GM21619 (cell line): ENCODE measurements at regions not wholly inside any gene's neighbourhood (a gene's known extent, or its start where the extent isn't known, plus 50 kb on each side); places are given as distances from the start of the nearest gene placed in this dataset.
A peak's percentile ranks its signal among the peaks of the same experiment; 100 is the strongest.

Source experiments
- ATAC-seq: cut with Tn5 transposase; IDR thresholded peaks from one replicate; pipeline ENCODE4 v1.9.1; 2021; ENCODE audit not compliant: unreplicated experiment

- no peak for ATAC-seq
Measured at GRCh38 chr4:156192033-156192432, 238.4 kb upstream of the CTSO start.

GRCh38 chr4:156191044-156191781 is 237.5 kb upstream of the CTSO start:
- ATAC-seq, result no peak

GRCh38 chr4:156190615-156191014 is 236.9 kb upstream of the CTSO start:
- ATAC-seq, result no peak

- no peak for ATAC-seq
Measured at GRCh38 chr4:156188596-156188995, 234.9 kb upstream of the CTSO start.

GRCh38 chr4:156186111-156186510 is 232.4 kb upstream of the CTSO start:
- no peak for ATAC-seq

GRCh38 chr4:156185514-156186055 is 231.9 kb upstream of the CTSO start:
- ATAC-seq, result no peak

- no peak for ATAC-seq
Measured at GRCh38 chr4:156182269-156182668, 228.6 kb upstream of the CTSO start.

GRCh38 chr4:156177941-156178340 is 224.3 kb upstream of the CTSO start:
- no peak for ATAC-seq

- ATAC-seq, result no peak
Measured at GRCh38 chr4:156176896-156177295, 223.2 kb upstream of the CTSO start.

- ATAC-seq, result no peak
Measured at GRCh38 chr4:156173937-156174336, 220.3 kb upstream of the CTSO start.

GRCh38 chr4:156173486-156173885 is 219.8 kb upstream of the CTSO start:
- ATAC-seq, result no peak

GRCh38 chr4:156169861-156170260 is 216.2 kb upstream of the CTSO start:
- ATAC-seq, result no peak

GRCh38 chr4:156169011-156169410 is 215.3 kb upstream of the CTSO start:
- peak; percentile 58 for ATAC-seq

GRCh38 chr4:156168288-156168687 is 214.6 kb upstream of the CTSO start:
- ATAC-seq, result no peak

GRCh38 chr4:156158747-156159146 is 205.1 kb upstream of the CTSO start:
- ATAC-seq, result peak; percentile 79

- no peak for ATAC-seq
Measured at GRCh38 chr4:156154978-156155377, 201.3 kb upstream of the CTSO start.

- ATAC-seq, result no peak
Measured at GRCh38 chr4:156146571-156146970, 192.9 kb upstream of the CTSO start.

GRCh38 chr4:156144961-156145360 is 191.3 kb upstream of the CTSO start:
- no peak for ATAC-seq

GRCh38 chr4:156138781-156139280 is 185.2 kb upstream of the CTSO start:
- ATAC-seq, result no peak

GRCh38 chr4:156137679-156138473 is 184.2 kb upstream of the CTSO start:
- ATAC-seq, result no peak

GRCh38 chr4:156132196-156132595 is 178.5 kb upstream of the CTSO start:
- no peak for ATAC-seq

GRCh38 chr4:156128616-156129015 is 174.9 kb upstream of the CTSO start:
- ATAC-seq, result no peak
